Transverse colon (tissue), 4 donors: ENCODE measurements at regions not wholly inside any gene's neighbourhood (a gene's known extent, or its start where the extent isn't known, plus 50 kb on each side); places are given as distances from the start of the nearest gene placed in this dataset.

ENCODE experiments used
- CTCF ChIP-seq, 5 experiments: fragments of 200-600 bp in 3 of 5; fragments of 450-650 bp in 2 of 5; sonication (generic) in 3 of 5; IDR thresholded peaks; 1 replicate in 2 of 5; 2 replicates in 3 of 5; pipeline ENCODE4 v1.5.1; 2016 to 2017; ENCODE audit warnings: antibody characterized with exemption in 5 of 5, inconsistent platforms in 3 of 5, mild to moderate bottlenecking in 2 of 5, moderate library complexity in 1 of 5
- EP300 ChIP-seq: sonication (generic); formaldehyde crosslinking; IDR thresholded peaks from one replicate; pipeline ENCODE4 v1.6.1; 2017; ENCODE audit warnings: antibody characterized with exemption, low read depth
- POLR2A ChIP-seq: fragments of 450-650 bp; IDR thresholded peaks from one replicate; pipeline ENCODE4 v1.6.1; 2016; ENCODE audit warnings: antibody characterized with exemption, mild to moderate bottlenecking, moderate library complexity
- POLR2AphosphoS5 ChIP-seq, 3 donors: sonication (generic); formaldehyde crosslinking; IDR thresholded peaks; one replicate each; pipeline ENCODE4 v1.6.1; 2016; ENCODE audit warnings: antibody characterized with exemption in 3 of 3

GRCh38 chr4:123841447-123842121 lies 445.0 kb downstream of the SPRY1 start:
- no peak for TF ChIP-seq CTCF (IDR thresholded peaks at IDR 0.05)
- TF ChIP-seq POLR2A, result no peak
- TF ChIP-seq EP300, result no peak
- peak in 1 of 3 donors; percentile 13 for TF ChIP-seq POLR2AphosphoS5 (IDR thresholded peaks at IDR 0.05)
